A549 (cell line): ENCODE measurements at regions not wholly inside any gene's neighbourhood (a gene's known extent, or its start where the extent isn't known, plus 50 kb on each side); places are given as distances from the start of the nearest gene placed in this dataset.

ENCODE experiments used
- ATOH8 ChIP-seq: fragments of 250-450 bp; sonication (Bioruptor Pico); IDR thresholded peaks from 2 replicates; pipeline ENCODE4 v1.5.0; 2020; ENCODE audit warnings: low read depth, mild to moderate bottlenecking, moderate library complexity
- BCL3 ChIP-seq: fragments of >200 bp; sonication (Bioruptor Twin); formaldehyde crosslinking; IDR thresholded peaks from 3 replicates; pipeline ENCODE4 v1.6.1; 2016
- BHLHE40 ChIP-seq: IDR thresholded peaks from 2 replicates; pipeline ENCODE4 v1.6.1; 2012; ENCODE audit warnings: low read depth, low read length, inconsistent platforms
- CBX8 ChIP-seq: fragments of 200-600 bp; sonication (generic); IDR thresholded peaks from 2 replicates; pipeline ENCODE4 v1.6.1; 2016
- CEBPB ChIP-seq, 2 experiments: fragments of >200 bp in 1 of 2; sonication (Bioruptor Twin) in 1 of 2; formaldehyde crosslinking in 1 of 2; IDR thresholded peaks; 2 replicates each; pipeline ENCODE4 v1.6.1; 2012 to 2016
- CHD2 ChIP-seq: fragments of 150-350 bp; IDR thresholded peaks from 2 replicates; pipeline ENCODE4 v1.6.1; 2014; ENCODE audit warnings: low read length; ENCODE audit not compliant: partially characterized antibody
- CHD4 ChIP-seq: fragments of 200-600 bp; sonication (generic); IDR thresholded peaks from 2 replicates; pipeline ENCODE4 v1.6.1; 2016; ENCODE audit warnings: antibody characterized with exemption, mild to moderate bottlenecking, borderline replicate concordance
- ELK1 ChIP-seq: fragments of 150-350 bp; IDR thresholded peaks from 2 replicates; pipeline ENCODE4 v1.6.1; 2014; ENCODE audit warnings: low read depth, mild to moderate bottlenecking, low read length
- FOSL2 ChIP-seq, 2 experiments: fragments of 450-650 bp in 1 of 2; fragments of >200 bp in 1 of 2; sonication (Bioruptor Twin) in 1 of 2; formaldehyde crosslinking; IDR thresholded peaks; 2 replicates each; pipeline versions ENCODE4 v1.5.0 to v1.6.1; 2016 to 2020; ENCODE audit warnings: mild to moderate bottlenecking in 1 of 2, moderate library complexity in 1 of 2
- FOXS1 ChIP-seq: fragments of 250-450 bp; sonication (Bioruptor Pico); IDR thresholded peaks from 2 replicates; pipeline ENCODE4 v1.5.0; 2020; ENCODE audit warnings: mild to moderate bottlenecking, moderate library complexity
- HDAC2 ChIP-seq: fragments of 200-600 bp; sonication (generic); IDR thresholded peaks from 2 replicates; pipeline ENCODE4 v1.6.1; 2016
- HEYL ChIP-seq: fragments of 250-450 bp; sonication (Bioruptor Pico); IDR thresholded peaks from 2 replicates; pipeline ENCODE4 v1.8.0; 2021; ENCODE audit warnings: mild to moderate bottlenecking, moderate library complexity
- HOXB13 ChIP-seq: fragments of 250-450 bp; sonication (Bioruptor Pico); IDR thresholded peaks from 2 replicates; pipeline ENCODE4 v1.5.0; 2020; ENCODE audit warnings: low read depth, mild to moderate bottlenecking, moderate library complexity
- HOXB5 ChIP-seq: fragments of 250-450 bp; sonication (Bioruptor Pico); IDR thresholded peaks from 2 replicates; pipeline ENCODE4 v1.5.0; 2020; ENCODE audit warnings: mild to moderate bottlenecking, moderate library complexity
- KDM1A ChIP-seq: fragments of 200-600 bp; sonication (generic); IDR thresholded peaks from 2 replicates; pipeline ENCODE4 v1.6.1; 2016; ENCODE audit warnings: low read depth, mild to moderate bottlenecking
- KDM5A ChIP-seq: fragments of 200-600 bp; sonication (generic); IDR thresholded peaks from 2 replicates; pipeline ENCODE4 v1.6.1; 2016; ENCODE audit warnings: antibody characterized with exemption, mild to moderate bottlenecking
- MAFK ChIP-seq: fragments of 450-650 bp; IDR thresholded peaks from 2 replicates; pipeline ENCODE4 v1.6.1; 2014; ENCODE audit not compliant: partially characterized antibody
- MYC ChIP-seq: IDR thresholded peaks from 2 replicates; pipeline ENCODE4 v1.6.1; 2012; ENCODE audit warnings: mild to moderate bottlenecking, inconsistent platforms, low read length, improper control_type of control experiment, borderline replicate concordance
- NFE2L2 ChIP-seq: fragments of 150-350 bp; conservative IDR thresholded peaks from 2 replicates; pipeline ENCODE4 v1.6.1; 2014; ENCODE audit warnings: low read length
- NR3C1 ChIP-seq: fragments of >200 bp; sonication (Bioruptor Twin); formaldehyde crosslinking; IDR thresholded peaks from 3 replicates; pipeline ENCODE4 v1.6.1; 2017
- PHF8 ChIP-seq: fragments of 200-600 bp; sonication (generic); IDR thresholded peaks from 2 replicates; pipeline ENCODE4 v1.6.1; 2016; ENCODE audit warnings: low read depth, mild to moderate bottlenecking, antibody characterized with exemption, moderate library complexity, borderline replicate concordance
- POLR2AphosphoS2 ChIP-seq: conservative IDR thresholded peaks from 2 replicates; pipeline ENCODE4 v1.6.1; 2012; ENCODE audit warnings: low read length, improper control_type of control experiment, inconsistent platforms
- RCOR1 ChIP-seq: fragments of 150-350 bp; IDR thresholded peaks from 2 replicates; pipeline ENCODE4 v1.6.1; 2014; ENCODE audit warnings: antibody characterized with exemption, low read length, low read depth
- RNF2 ChIP-seq: fragments of 200-600 bp; sonication (generic); IDR thresholded peaks from 2 replicates; pipeline ENCODE4 v1.6.1; 2016; ENCODE audit warnings: low read depth, mild to moderate bottlenecking, antibody characterized with exemption, moderate library complexity, borderline replicate concordance
- SMC3 ChIP-seq: fragments of >200 bp; sonication (Bioruptor Twin); formaldehyde crosslinking; IDR thresholded peaks from 3 replicates; pipeline ENCODE4 v1.6.1; 2018; ENCODE audit warnings: inconsistent platforms
- TFCP2L1 ChIP-seq: fragments of 250-450 bp; sonication (Bioruptor Pico); IDR thresholded peaks from 2 replicates; pipeline ENCODE4 v1.5.0; 2021; ENCODE audit warnings: mild to moderate bottlenecking
- TP53 ChIP-seq: fragments of 250-450 bp; sonication (Bioruptor Pico); IDR thresholded peaks from 2 replicates; pipeline ENCODE4 v1.5.0; 2021; ENCODE audit warnings: mild to moderate bottlenecking, moderate library complexity
- USF2 ChIP-seq: fragments of 450-650 bp; IDR thresholded peaks from 2 replicates; pipeline ENCODE4 v1.6.1; 2014; ENCODE audit warnings: antibody characterized with exemption
- ZC3H11A ChIP-seq: fragments of 450-650 bp; IDR thresholded peaks from 2 replicates; pipeline ENCODE4 v1.6.1; 2014; ENCODE audit warnings: antibody characterized with exemption, mild to moderate bottlenecking
- ZNF302 ChIP-seq: fragments of 250-450 bp; sonication (Bioruptor Pico); IDR thresholded peaks from 2 replicates; pipeline ENCODE4 v1.9.0; 2021; ENCODE audit warnings: inconsistent platforms, mild to moderate bottlenecking, moderate library complexity
- TF ChIP-seq, protein P1 (sequence below): fragments of >200 bp; sonication (Bioruptor Twin); formaldehyde crosslinking; IDR thresholded peaks from 3 replicates; pipeline ENCODE4 v1.5.1; 2016
- TF ChIP-seq, protein P2 (sequence below): fragments of 250-450 bp; sonication (Bioruptor Pico); IDR thresholded peaks from 2 replicates; pipeline ENCODE4 v1.5.0; 2021; ENCODE audit warnings: mild to moderate bottlenecking, moderate library complexity, borderline replicate concordance
- TF ChIP-seq, protein P3 (sequence below): IDR thresholded peaks from 2 replicates; pipeline ENCODE4 v1.6.1; 2012

GRCh38 chr2:62578803-62579640, 73.0 kb upstream of the TMEM17 start (continued):
- TF ChIP-seq PHF8 (no peak), ZC3H11A (no peak), MAFK (peak; percentile 64), KDM5A (no peak), FOSL2 (IDR thresholded peaks at IDR 0.05) (peak; percentile 99), FOSL2 (CRISPR knock-in tag; IDR thresholded peaks at IDR 0.05) (peak; percentile 99), USF2 (peak; percentile 77), TFCP2L1 (CRISPR knock-in tag) (no peak), POLR2AphosphoS2 (no peak), HDAC2 (no peak; the same call in 1 of the 2 replicates), KDM1A (0 out of 2 replicates have a peak, but pooled peaks have one; percentile 34), RNF2 (no peak), MYC (0 out of 2 replicates have a peak, but pooled peaks have one; percentile 25), BHLHE40 (no peak), FOXS1 (no peak), CEBPB (IDR thresholded peaks at IDR 0.05) (peak; percentile 98 to 99), TP53 (no peak), HEYL (CRISPR knock-in tag) (no peak), CHD2 (no peak), BCL3 (peak; percentile 99; the same call in 2 of the 3 replicates), HOXB5 (CRISPR knock-in tag) (peak; percentile 78), ZNF302 (CRISPR knock-in tag) (no peak), CHD4 (peak; percentile 59; the same call in 1 of the 2 replicates), NFE2L2 (no peak), HOXB13 (CRISPR knock-in tag) (peak; percentile 73), NR3C1 (no peak), ATOH8 (0 out of 2 replicates have a peak, but pooled peaks have one; percentile 31), SMC3 (peak; percentile 78), RCOR1 (0 out of 2 replicates have a peak, but pooled peaks have one; percentile 53), ELK1 (no peak), CBX8 (no peak)
- TF ChIP-seq, protein P1, sequence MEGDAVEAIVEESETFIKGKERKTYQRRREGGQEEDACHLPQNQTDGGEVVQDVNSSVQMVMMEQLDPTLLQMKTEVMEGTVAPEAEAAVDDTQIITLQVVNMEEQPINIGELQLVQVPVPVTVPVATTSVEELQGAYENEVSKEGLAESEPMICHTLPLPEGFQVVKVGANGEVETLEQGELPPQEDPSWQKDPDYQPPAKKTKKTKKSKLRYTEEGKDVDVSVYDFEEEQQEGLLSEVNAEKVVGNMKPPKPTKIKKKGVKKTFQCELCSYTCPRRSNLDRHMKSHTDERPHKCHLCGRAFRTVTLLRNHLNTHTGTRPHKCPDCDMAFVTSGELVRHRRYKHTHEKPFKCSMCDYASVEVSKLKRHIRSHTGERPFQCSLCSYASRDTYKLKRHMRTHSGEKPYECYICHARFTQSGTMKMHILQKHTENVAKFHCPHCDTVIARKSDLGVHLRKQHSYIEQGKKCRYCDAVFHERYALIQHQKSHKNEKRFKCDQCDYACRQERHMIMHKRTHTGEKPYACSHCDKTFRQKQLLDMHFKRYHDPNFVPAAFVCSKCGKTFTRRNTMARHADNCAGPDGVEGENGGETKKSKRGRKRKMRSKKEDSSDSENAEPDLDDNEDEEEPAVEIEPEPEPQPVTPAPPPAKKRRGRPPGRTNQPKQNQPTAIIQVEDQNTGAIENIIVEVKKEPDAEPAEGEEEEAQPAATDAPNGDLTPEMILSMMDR, result no peak
- TF ChIP-seq, protein P2, sequence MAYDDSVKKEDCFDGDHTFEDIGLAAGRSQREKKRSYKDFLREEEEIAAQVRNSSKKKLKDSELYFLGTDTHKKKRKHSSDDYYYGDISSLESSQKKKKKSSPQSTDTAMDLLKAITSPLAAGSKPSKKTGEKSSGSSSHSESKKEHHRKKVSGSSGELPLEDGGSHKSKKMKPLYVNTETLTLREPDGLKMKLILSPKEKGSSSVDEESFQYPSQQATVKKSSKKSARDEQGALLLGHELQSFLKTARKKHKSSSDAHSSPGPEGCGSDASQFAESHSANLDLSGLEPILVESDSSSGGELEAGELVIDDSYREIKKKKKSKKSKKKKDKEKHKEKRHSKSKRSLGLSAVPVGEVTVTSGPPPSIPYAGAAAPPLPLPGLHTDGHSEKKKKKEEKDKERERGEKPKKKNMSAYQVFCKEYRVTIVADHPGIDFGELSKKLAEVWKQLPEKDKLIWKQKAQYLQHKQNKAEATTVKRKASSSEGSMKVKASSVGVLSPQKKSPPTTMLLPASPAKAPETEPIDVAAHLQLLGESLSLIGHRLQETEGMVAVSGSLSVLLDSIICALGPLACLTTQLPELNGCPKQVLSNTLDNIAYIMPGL, result no peak
- TF ChIP-seq, protein P3, sequence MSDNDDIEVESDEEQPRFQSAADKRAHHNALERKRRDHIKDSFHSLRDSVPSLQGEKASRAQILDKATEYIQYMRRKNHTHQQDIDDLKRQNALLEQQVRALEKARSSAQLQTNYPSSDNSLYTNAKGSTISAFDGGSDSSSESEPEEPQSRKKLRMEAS, result peak; percentile 88
